HG03135 (cell line): ENCODE measurements at regions not wholly inside any gene's neighbourhood (a gene's known extent, or its start where the extent isn't known, plus 50 kb on each side); places are given as distances from the start of the nearest gene placed in this dataset.
A peak's percentile ranks its signal among the peaks of the same experiment; 100 is the strongest.
"Not testable (repeated sequence)": the region's sequence is repeated elsewhere in the genome, so short reads cannot be mapped to it uniquely, and the experiment has no call there.

Experiments used
- ATAC-seq: cut with Tn5 transposase; IDR thresholded peaks from one replicate; pipeline ENCODE4 v1.9.1; 2021; ENCODE audit warnings: mild to moderate bottlenecking, moderate library complexity; ENCODE audit not compliant: unreplicated experiment

DNA sequence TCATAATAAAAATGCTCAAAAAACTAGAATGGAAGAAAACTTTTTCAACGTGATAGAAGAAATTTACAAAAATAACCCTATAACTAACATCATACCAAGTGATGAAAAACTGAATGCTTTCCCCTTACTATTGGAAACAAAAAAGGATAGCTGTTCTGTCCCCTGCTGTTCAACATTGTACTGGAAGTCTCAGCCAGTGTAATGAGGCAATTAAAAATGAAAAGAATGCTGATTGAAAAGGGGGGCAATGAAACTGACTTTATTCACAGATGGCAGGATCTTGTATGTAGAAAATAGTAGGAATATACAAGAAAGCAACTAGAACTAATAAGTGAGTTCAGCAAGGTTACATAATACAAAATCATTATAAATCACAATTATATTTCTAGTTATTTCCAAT, 337.9 kb upstream of the KITLG start:
- ATAC-seq = no peak

- no peak for ATAC-seq
Measured at GRCh38 chr12:88914967-88915366, 334.7 kb upstream of the KITLG start.

GRCh38 chr12:88909510-88909909, 329.2 kb upstream of the KITLG start:
- no peak for ATAC-seq

DNA sequence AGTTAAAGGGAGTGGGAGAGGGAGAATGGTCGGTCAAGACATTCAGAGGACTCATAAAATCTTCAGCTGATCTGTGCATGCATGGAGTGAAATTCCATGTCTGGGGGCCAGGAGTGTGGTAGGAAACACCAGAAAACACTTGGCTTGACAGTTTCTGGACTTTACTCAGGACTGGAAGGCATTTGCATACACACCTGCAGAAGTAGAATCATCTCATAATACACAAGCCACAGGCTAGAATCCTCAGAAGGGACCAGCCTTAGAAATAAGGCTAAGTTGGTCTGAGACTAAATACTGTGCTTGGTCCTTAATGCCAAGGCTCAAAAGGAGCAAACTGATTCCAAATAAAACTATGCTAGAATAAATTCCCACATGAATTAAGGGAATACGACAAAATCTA, 328.1 kb upstream of the KITLG start:
- no peak for ATAC-seq

DNA sequence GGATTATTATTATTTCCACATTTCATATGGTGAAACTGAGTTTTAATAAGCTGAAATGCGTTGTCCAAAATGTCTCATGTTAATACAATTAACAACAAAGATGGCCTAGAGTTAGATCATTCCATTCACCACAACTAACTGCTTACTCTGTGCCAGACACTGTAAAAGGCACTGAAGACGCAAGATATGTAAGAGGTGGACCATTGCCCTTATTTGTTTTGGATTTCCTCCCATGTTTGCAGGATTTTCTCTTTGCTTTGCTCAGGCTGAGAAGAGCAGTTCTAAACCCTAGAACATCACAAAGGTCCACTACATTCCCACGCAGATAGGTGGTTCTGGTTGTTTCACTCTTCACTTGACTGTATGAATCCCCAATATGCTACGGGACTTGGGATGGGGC, 324.4 kb upstream of the KITLG start:
- ATAC-seq = no peak

DNA sequence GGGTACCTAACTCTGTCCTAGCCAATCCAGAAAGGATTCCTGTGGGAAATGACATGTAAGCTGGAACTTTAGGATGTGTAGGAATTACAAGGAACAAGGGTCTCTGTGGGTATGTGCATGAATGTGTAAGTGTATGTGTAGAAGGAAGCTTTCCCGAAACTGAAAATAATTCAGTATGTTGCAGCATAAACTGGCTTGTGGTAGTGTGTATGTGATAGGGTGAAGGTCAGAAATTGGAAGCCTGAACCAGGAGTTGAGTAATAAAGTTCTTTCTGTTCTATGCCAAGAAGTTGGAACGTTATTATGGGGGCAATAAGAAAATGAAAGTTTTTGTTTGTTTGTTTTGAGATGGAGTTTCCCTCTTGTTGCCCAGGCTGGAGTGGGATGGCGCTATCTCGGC, 323.1 kb upstream of the KITLG start:
- no peak for ATAC-seq

DNA sequence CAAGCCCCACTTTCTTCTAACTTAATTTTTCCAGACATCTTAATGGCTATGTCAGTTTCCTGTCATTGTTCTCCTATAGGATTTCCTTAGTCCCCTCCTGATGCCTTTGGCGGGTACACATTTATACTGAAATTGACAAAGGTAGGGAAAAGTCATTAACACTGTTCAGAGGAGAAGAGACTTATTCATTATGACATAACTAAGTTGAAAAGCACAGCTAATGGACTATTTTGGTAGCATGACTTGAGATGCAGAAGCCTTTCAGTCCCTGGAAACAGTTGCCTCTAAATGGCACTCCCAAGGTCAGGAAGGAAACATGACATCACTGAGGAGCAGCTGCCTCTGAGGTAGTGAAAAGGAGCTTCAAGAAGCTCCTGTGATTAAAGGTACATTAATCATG, 317.5 kb upstream of the KITLG start:
- ATAC-seq = no peak

DNA sequence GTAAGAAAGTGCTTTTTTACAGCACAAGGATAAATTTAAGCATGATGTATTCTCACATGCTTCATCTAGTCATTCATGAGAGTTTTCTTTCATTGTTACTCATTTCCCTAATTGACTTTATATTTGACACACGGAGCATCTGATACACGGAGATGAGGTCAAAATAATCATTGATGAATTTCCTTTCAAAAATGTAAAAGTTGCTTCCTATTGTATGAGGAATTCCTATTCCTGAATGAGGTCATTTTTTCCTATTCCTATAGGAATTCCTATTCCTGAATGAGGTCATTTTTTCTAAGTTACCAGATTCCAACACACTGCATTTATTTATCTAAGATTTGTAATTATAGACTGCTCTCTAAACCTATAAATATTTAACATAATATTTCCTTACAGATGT, 316.7 kb upstream of the KITLG start:
- no peak for ATAC-seq

- no peak for ATAC-seq
Measured at GRCh38 chr12:88895634-88896033, 315.4 kb upstream of the KITLG start.

- no peak for ATAC-seq
Measured at GRCh38 chr12:88893801-88894200, 313.5 kb upstream of the KITLG start.

- not testable (repeated sequence) for ATAC-seq
Measured at GRCh38 chr12:88891434-88891833, 311.2 kb upstream of the KITLG start.

- no peak for ATAC-seq
Measured at GRCh38 chr12:88889326-88890110, 309.2 kb upstream of the KITLG start.

DNA sequence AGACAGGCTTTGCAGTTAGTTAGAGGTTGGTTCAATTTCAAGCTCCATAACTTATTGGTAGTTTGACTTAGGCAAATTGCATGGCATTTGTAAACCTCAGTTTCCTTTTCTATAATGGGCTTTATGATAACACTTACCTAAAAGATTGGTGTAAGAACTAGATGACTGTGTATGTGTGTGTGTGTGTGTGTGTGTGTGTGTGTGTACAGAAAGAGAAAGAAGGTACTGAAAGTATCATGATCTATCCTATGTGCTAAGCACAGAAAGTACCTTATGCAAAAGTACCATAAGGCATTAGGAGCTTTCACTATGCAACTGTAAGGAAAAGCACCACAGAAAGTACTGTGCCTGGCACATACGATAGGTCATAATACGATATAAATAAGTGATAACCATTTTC, 304.3 kb upstream of the KITLG start:
- ATAC-seq = peak; percentile 79

DNA sequence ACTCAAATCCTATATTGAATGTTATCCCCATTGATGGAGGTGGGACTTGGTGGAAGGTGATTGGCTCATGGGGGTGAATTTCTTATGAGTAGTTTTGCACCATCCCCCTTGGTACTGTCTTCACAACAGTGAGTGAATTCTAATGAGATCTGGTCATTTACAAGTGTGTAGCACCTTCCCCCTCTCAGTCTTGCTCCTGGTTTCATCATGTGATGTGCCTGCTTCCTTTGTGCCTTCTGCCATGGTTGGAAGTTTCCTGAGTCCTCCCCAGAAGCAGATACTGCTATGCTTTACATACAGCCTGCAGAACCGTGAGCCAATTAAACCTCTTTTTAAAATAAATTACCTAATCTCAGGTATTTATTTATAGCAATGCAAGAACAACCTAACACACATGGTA, 302.4 kb upstream of the KITLG start:
- ATAC-seq = no peak

GRCh38 chr12:88880051-88880450, 299.8 kb upstream of the KITLG start:
- no peak for ATAC-seq

DNA sequence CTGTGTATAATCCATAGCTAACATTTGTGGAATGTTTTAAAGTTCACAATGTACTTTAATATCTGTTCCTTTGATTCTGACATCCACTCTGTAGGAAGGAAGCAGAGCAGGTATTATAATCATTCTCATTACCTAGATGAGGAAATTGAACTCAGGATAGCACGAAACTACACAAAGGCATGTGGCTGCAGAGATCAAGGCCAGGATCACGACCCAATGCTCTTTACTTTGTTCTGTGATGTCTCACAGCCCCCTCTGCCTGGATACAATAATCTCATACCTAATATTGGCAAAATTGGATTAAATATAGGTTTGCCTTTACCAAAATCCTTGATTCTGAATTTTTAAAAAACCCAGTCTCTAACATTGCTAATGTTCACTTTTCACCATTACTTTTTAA, 298.0 kb upstream of the KITLG start:
- no peak for ATAC-seq

DNA sequence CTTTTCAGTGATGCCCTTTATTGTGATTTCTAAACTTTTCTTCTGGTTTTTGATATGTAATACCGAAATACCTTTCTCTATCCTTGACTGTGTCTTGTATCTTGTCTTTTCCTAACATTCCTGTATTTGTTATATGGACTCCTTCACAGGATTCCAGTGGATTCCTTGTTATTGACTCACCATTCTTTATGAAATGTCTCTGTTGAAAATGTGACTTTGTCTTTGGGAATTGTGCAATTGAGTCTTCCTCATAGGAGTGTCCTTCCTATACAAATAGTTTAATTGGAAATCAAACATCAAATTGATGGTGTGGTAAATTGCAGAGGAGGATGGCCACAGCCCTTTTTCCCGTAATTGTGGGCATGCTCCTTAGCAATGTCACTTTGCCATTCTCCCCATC, 296.6 kb upstream of the KITLG start:
- ATAC-seq = no peak

- ATAC-seq = no peak
Measured at GRCh38 chr12:88870000-88870737, 289.9 kb upstream of the KITLG start.

DNA sequence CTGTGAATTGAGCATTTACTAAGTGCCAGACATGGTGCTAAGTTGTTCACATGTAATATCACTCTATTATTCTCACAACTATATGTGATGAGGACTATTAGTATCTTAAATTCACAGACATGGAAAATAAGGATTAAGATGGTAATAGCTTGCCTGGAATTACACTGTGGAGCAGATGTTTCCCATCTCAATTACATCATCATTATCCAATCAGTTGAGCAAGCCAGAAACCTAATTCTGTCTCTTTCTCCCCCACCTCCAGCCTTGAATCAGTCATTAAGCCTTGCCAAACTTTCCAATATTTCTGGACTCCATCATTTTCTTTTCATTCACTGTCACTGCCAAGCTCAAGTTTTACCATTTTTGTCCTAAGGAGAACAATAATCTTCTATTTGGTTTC, 287.8 kb upstream of the KITLG start:
- no peak for ATAC-seq

GRCh38 chr12:88867510-88867909, 287.2 kb upstream of the KITLG start:
- ATAC-seq = no peak

- no peak for ATAC-seq
Measured at GRCh38 chr12:88866881-88867280, 286.6 kb upstream of the KITLG start.

GRCh38 chr12:88865537-88865936, 285.3 kb upstream of the KITLG start:
- no peak for ATAC-seq

DNA sequence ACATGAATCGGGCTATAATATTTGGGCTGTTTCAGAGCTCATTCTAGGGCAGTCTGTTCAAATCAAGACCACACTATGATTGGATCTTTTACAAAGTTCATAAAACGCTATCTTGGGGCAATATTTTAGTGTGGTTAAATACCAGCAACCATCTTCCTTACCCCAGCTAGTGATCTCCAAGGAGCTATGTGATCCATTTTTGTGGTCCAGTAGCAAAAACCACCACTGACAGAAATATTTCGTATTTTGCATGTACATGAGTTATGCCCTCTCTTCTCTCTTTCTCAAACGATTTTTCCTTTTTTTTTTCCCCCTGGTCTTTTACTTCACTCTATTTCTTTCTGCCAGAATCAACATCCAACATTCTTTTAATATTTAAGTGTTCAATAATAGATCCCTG, 280.6 kb upstream of the KITLG start:
- no peak for ATAC-seq
